HL-60 (cell line): ENCODE measurements at regions not wholly inside any gene's neighbourhood (a gene's known extent, or its start where the extent isn't known, plus 50 kb on each side); places are given as distances from the start of the nearest gene placed in this dataset.

Experiments used
- DNase-seq, 2 experiments: peaks; one replicate each; pipeline ENCODE4 v3.0.0-alpha.2; 2010 to 2020; ENCODE audit warnings: low read depth in 1 of 2, low spot score in 1 of 2
- H3K27ac ChIP-seq: fragments of 250-450 bp; sonication (Bioruptor Pico); replicated peaks from 2 replicates; pipeline ENCODE4 v1.5.1; 2020; ENCODE audit warnings: mild to moderate bottlenecking, moderate library complexity
- H3K27me3 ChIP-seq: fragments of 250-450 bp; sonication (Bioruptor Pico); 2 replicates; pipeline ENCODE4 v1.5.1; 2021; ENCODE audit warnings: mild to moderate bottlenecking, moderate library complexity; ENCODE audit not compliant: insufficient read depth, poor library complexity, severe bottlenecking
- H3K4me3 ChIP-seq: replicated peaks from 2 replicates; pipeline ENCODE4 v1.5.1; 2011; ENCODE audit warnings: mild to moderate bottlenecking, control low read depth, low read length; ENCODE audit not compliant: insufficient read depth
- GABPA ChIP-seq: IDR thresholded peaks from 2 replicates; pipeline ENCODE4 v1.6.1; 2012; ENCODE audit warnings: low read depth
- POLR2AphosphoS5 ChIP-seq: IDR thresholded peaks from 2 replicates; pipeline ENCODE4 v1.6.1; 2012; ENCODE audit warnings: low read depth
- REST ChIP-seq: IDR thresholded peaks from 2 replicates; pipeline ENCODE4 v1.6.1; 2012; ENCODE audit warnings: low read depth; ENCODE audit not compliant: insufficient replicate concordance
- SPI1 ChIP-seq: IDR thresholded peaks from 2 replicates; pipeline ENCODE4 v1.6.1; 2012; ENCODE audit warnings: low read depth, mild to moderate bottlenecking, borderline replicate concordance
- TF ChIP-seq, protein P1 (sequence below): IDR thresholded peaks from one replicate; pipeline ENCODE4 v1.5.1; 2011; ENCODE audit warnings: low read length, control low read depth, inconsistent platforms; ENCODE audit not compliant: insufficient read depth

GRCh38 chr9:86516564-86516963 lies 162.4 kb upstream of the TUT7 start:
- H3K27ac ChIP-seq: no peak overlapping the region
- no peak overlapping the region for H3K4me3 ChIP-seq
- DNase-seq: no peak
- peaks cover 4% of the 10 kb centered on the region for H3K27me3 ChIP-seq
- TF ChIP-seq SPI1 (no peak), GABPA (no peak), POLR2AphosphoS5 (no peak), REST (no peak)
- TF ChIP-seq, protein P1, sequence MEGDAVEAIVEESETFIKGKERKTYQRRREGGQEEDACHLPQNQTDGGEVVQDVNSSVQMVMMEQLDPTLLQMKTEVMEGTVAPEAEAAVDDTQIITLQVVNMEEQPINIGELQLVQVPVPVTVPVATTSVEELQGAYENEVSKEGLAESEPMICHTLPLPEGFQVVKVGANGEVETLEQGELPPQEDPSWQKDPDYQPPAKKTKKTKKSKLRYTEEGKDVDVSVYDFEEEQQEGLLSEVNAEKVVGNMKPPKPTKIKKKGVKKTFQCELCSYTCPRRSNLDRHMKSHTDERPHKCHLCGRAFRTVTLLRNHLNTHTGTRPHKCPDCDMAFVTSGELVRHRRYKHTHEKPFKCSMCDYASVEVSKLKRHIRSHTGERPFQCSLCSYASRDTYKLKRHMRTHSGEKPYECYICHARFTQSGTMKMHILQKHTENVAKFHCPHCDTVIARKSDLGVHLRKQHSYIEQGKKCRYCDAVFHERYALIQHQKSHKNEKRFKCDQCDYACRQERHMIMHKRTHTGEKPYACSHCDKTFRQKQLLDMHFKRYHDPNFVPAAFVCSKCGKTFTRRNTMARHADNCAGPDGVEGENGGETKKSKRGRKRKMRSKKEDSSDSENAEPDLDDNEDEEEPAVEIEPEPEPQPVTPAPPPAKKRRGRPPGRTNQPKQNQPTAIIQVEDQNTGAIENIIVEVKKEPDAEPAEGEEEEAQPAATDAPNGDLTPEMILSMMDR: no peak

DNA sequence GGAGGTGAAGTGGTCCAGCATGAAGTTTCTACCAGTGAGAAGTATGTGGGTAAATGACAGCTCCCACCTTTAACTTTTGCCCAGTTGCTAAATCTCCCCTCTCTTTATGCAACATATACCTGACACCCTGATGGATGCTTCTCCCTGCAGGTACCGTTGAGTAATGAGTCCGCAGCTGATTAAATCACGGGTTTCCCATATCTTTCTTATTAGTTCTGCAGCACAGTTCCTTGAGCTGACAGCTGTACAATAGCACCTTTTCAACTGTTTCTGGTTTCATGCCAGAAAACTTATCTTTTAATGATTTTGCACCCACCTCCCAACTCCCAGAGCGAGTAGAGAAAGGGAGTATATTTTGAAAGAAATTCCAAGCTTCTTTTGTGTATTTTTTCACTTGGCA lies 161.0 kb upstream of the TUT7 start:
- H3K27me3 ChIP-seq: peaks cover 4% of the 10 kb centered on the region
- TF ChIP-seq GABPA: no peak
- TF ChIP-seq SPI1: no peak
- TF ChIP-seq REST: no peak
- TF ChIP-seq POLR2AphosphoS5: no peak
- TF ChIP-seq, protein P1: no peak
- H3K27ac ChIP-seq: no peak overlapping the region
- no peak overlapping the region for H3K4me3 ChIP-seq
- DNase-seq: no peak

DNA sequence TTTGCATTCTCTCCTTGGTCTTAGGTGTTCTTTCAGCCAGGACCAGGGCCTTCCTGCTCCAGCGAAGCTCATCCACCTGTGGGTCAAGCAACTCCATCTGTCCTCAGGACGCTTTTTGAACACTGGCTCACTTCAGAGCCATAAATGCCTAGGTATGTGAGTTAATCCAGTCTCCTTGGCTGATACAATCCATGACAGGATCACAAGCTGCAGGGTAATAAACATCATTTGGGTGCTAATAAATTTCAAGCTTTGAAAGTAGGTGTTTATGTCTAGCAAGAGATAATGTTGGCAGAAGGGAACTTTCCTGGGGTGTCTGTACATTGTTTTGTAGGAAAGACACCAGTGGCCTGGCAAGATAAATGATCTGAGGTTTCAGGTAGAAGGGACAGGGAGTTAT lies 159.2 kb upstream of the TUT7 start:
- peaks cover 4% of the 10 kb centered on the region for H3K27me3 ChIP-seq
- no peak overlapping the region for H3K27ac ChIP-seq
- no peak overlapping the region for H3K4me3 ChIP-seq
- no peak for TF ChIP-seq SPI1
- no peak for TF ChIP-seq GABPA
- TF ChIP-seq REST: no peak
- TF ChIP-seq, protein P1: no peak
- no peak for TF ChIP-seq POLR2AphosphoS5
- DNase-seq: no peak
